A673 (cell line): ENCODE measurements at regions not wholly inside any gene's neighbourhood (a gene's known extent, or its start where the extent isn't known, plus 50 kb on each side); places are given as distances from the start of the nearest gene placed in this dataset.

Source experiments
- EZH2 ChIP-seq: fragments of 200-600 bp; sonication (generic); IDR thresholded peaks from 2 replicates; pipeline ENCODE4 v1.6.1; 2017; ENCODE audit warnings: borderline replicate concordance, low read depth, mild to moderate bottlenecking, mixed read lengths, antibody characterized with exemption, low read length; ENCODE audit not compliant: poor library complexity, severe bottlenecking
- TF ChIP-seq, protein P1 (sequence below): fragments of 300-800, 200-600 bp; sonication (generic); conservative IDR thresholded peaks from 2 replicates; pipeline ENCODE4 v1.5.1; 2017; ENCODE audit warnings: low read depth, mild to moderate bottlenecking, antibody characterized with exemption, low read length, moderate library complexity, mixed read lengths

DNA sequence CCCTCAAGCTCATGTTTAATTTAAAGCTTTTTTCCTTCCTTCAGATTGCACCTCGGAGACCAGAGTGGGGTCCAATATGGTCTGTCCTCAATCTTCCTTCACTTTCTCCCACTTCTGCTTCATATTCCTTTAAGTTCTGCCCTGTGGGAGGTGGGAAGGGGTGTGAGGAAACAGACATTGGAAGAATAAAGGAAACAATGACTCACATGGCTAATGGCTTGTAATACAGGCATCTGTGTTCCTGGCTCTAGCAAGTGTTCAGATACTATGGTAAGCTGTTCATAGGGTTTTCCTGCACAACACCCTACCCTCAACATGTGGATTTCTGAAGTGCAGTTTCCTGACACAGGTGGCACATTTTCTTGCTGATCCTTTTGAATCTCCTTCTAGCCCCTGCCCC lies 209.5 kb downstream of the PIK3C3 start:
- TF ChIP-seq, protein P1, sequence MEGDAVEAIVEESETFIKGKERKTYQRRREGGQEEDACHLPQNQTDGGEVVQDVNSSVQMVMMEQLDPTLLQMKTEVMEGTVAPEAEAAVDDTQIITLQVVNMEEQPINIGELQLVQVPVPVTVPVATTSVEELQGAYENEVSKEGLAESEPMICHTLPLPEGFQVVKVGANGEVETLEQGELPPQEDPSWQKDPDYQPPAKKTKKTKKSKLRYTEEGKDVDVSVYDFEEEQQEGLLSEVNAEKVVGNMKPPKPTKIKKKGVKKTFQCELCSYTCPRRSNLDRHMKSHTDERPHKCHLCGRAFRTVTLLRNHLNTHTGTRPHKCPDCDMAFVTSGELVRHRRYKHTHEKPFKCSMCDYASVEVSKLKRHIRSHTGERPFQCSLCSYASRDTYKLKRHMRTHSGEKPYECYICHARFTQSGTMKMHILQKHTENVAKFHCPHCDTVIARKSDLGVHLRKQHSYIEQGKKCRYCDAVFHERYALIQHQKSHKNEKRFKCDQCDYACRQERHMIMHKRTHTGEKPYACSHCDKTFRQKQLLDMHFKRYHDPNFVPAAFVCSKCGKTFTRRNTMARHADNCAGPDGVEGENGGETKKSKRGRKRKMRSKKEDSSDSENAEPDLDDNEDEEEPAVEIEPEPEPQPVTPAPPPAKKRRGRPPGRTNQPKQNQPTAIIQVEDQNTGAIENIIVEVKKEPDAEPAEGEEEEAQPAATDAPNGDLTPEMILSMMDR = no peak
- no peak for TF ChIP-seq EZH2
